ENCODE measurements at regions not wholly inside any gene's neighbourhood (a gene's known extent, or its start where the extent isn't known, plus 50 kb on each side); places are given as distances from the start of the nearest gene placed in this dataset.

- no peaks in the 10 kb centered on the region for H4K20me1 ChIP-seq (replicated peaks; ENCODE audit: insufficient read depth)
- no peaks in the 10 kb centered on the region for H3F3A ChIP-seq (replicated peaks; ENCODE audit: low read depth)
- no peak overlapping the region for H3K27ac ChIP-seq (ENCODE audit: low read depth)
- 0 out of 2 replicates have a peak, but pooled peaks cover 5% of the 10 kb centered on the region for H3K9me2 ChIP-seq (ENCODE audit: insufficient read depth)
- Mint-ChIP-seq H3K4me1 (peaks cover 11% of the 10 kb centered on the region; the same call in 2 of the 3 replicates), H3K27me3 (ENCODE audit: insufficient read depth, low read depth, poor library complexity) (no peaks in the 10 kb centered on the region), H3K27ac (no peak overlapping the region), H3K9me3 (no peaks in the 10 kb centered on the region), H3K36me3 (ENCODE audit: low read depth) (no peaks in the 10 kb centered on the region), H3K4me3 (no peak overlapping the region)
- no peaks in the 10 kb centered on the region for H3K27me3 ChIP-seq (ENCODE audit: insufficient read depth)
- H3K4me2 ChIP-seq: no peak overlapping the region
- no peak for ATAC-seq
- TF ChIP-seq REST (IDR thresholded peaks at IDR 0.05; ENCODE audit: unreplicated experiment) (no peak), CTCF (conservative IDR thresholded peaks at IDR 0.05; ENCODE audit: low read depth in 2 of 2) (no peak)
- H3K36me3 ChIP-seq (ENCODE audit: insufficient read depth): no peaks in the 10 kb centered on the region
- H3K79me2 ChIP-seq (replicated peaks; ENCODE audit: insufficient read depth): no peaks in the 10 kb centered on the region
- no peak overlapping the region for H2AFZ ChIP-seq
- no peak for DNase-seq (ENCODE audit: low spot score)
- no peak overlapping the region for H3K4me3 ChIP-seq
- no peaks in the 10 kb centered on the region for H3K4me1 ChIP-seq (ENCODE audit: insufficient read depth)
Measured at GRCh38 chr20:39504710-39505094, 542.6 kb downstream of the DHX35 start.

GRCh38 chr20:39503902-39504709 lies 542.0 kb downstream of the DHX35 start:
- Histone ChIP-seq H3K36me3 (ENCODE audit: insufficient read depth) (no peaks in the 10 kb centered on the region), H3K4me3 (no peak overlapping the region), H3K4me2 (no peak overlapping the region), H3F3A (replicated peaks; ENCODE audit: low read depth) (no peaks in the 10 kb centered on the region), H3K4me1 (ENCODE audit: insufficient read depth) (no peaks in the 10 kb centered on the region), H3K27me3 (ENCODE audit: insufficient read depth) (no peaks in the 10 kb centered on the region), H3K9me2 (ENCODE audit: insufficient read depth) (0 out of 2 replicates have a peak, but pooled peaks cover 5% of the 10 kb centered on the region), H2AFZ (no peak overlapping the region), H3K79me2 (replicated peaks; ENCODE audit: insufficient read depth) (no peaks in the 10 kb centered on the region), H3K27ac (ENCODE audit: low read depth) (no peak overlapping the region), H4K20me1 (replicated peaks; ENCODE audit: insufficient read depth) (no peaks in the 10 kb centered on the region)
- no peak for ATAC-seq
- H3K4me1 Mint-ChIP-seq: peaks cover 11% of the 10 kb centered on the region; the same call in 2 of the 3 replicates
- H3K27me3 Mint-ChIP-seq (ENCODE audit: insufficient read depth, low read depth, poor library complexity): no peaks in the 10 kb centered on the region
- H3K36me3 Mint-ChIP-seq (ENCODE audit: low read depth): no peaks in the 10 kb centered on the region
- H3K27ac Mint-ChIP-seq: no peak overlapping the region
- H3K9me3 Mint-ChIP-seq: no peaks in the 10 kb centered on the region
- no peak overlapping the region for H3K4me3 Mint-ChIP-seq
- no peak for DNase-seq (ENCODE audit: low spot score)
- TF ChIP-seq POLR2AphosphoS5 (IDR thresholded peaks at IDR 0.05; ENCODE audit: low read depth) (no peak), STAT1 (IDR thresholded peaks at IDR 0.05; ENCODE audit: unreplicated experiment) (no peak), EZH2phosphoT487 (IDR thresholded peaks at IDR 0.05; ENCODE audit: unreplicated experiment) (no peak), CTCF (conservative IDR thresholded peaks at IDR 0.05; ENCODE audit: low read depth in 2 of 2) (no peak), ZNF462 (CRISPR knock-in tag; IDR thresholded peaks at IDR 0.05) (no peak)
